Pons (tissue), 1 donor: ENCODE measurements at regions not wholly inside any gene's neighbourhood (a gene's known extent, or its start where the extent isn't known, plus 50 kb on each side); places are given as distances from the start of the nearest gene placed in this dataset.
"Not testable (repeated sequence)": the region's sequence is repeated elsewhere in the genome, so short reads cannot be mapped to it uniquely, and the experiment has no call there.

Experiments used
- DNase-seq: peaks from one replicate; pipeline ENCODE4 v3.0.0-alpha.2; 2016; ENCODE audit warnings: low spot score

DNA sequence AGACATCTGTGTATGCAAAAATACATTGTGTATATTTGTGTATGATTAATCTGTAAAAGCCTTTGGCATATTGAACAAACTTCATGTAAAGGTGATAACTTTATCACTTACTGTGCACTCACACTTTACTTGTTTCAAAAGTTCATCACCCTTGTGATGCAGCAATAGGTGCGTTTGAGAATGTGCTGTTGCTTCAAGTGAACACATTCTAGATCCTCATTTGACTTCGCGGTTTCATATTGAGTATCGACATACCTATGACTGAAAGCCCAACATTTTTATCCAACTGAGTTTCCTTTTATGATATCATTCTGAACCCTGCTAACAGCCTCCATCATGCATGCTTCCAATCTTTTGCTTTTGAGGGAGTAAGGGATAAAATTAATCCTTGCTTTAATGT is 1086.9 kb downstream of the TMEM121 start:
- no peak for DNase-seq

DNA sequence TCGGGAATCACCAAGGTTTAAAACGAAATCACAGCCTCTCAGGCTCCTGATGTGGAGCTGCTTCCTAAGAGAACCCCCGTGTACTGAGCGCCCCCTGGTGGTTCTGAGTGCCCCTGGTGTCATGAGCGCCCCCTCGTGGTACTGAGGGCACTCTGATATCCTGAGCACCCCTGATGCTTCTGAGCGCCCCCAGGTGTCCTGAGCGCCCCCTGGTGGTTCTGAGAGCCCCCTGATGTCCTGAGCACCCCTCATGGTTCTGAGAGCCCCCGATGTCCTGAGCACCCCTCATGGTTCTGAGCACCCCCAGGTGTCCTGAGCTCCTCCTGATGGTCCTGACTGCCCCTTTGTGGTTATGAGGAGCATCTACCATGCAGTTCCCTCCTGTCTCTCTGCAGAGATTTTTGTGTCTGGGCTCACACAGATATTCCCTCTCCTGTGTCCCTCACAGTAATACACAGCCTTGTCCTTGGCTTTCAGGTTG is 1092.1 kb downstream of the TMEM121 start:
- not testable (repeated sequence) for DNase-seq

DNA sequence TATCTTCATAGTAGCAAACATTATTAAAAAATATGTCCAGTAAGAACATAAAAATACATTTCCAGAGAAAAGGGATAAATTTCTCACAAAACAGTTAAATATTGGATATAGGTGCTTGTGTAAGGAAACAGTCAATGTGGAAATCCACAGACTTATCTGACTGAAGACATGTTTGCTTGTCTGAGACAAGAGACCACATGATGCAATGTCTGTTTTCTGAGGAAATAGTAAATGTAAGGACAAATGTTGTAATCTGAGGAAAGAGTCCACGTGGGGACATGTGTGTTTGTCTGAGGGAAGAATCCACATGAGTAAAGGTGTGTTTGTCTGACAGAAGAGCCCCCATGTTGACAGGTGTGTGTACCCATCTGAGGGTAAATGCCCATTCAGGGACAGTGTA is 1093.2 kb downstream of the TMEM121 start:
- no peak for DNase-seq

DNA sequence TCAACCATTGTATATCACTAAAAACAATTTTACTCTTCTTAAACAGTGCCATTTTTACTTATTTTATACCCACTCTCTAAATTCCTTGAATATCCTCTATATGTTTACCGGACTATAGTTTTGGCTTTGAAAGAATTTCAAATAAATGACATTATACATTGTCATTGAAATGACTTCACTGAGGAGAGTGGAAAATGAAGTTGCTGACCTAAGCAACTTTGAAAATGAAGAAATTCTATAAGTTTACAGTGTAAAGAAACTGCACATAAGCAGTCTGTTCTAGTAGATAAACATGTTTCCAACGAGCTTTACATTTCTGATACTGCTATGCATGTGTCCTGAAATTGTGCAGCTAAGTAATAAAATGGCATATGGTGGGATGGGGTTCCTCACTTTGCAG is 1094.0 kb downstream of the TMEM121 start:
- DNase-seq = no peak

DNA sequence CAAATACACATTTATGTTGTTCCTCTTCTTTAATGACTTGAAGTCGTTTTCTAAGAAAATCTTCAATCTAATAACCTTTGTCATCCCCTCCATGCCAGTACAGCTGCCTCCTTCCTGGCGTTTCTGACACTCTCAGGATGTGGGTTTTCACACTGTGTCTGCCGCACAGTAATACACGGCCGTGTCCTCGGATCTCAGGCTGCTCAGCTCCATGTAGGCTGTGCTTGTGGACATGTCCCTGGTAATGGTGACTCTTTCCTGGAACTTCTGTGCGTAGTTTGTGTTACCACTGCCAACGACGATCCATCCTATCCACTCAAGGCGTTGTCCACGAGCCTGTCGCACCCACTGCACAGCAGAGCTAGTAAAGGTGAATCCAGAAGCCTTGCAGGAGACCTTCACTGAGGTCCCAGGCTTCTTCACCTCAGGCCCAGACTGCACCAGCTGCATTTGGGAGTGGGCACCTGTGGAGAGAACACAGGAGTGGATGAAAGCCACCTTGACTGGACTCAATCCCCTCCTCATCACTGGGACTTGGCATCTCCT is 1095.9 kb downstream of the TMEM121 start:
- no peak for DNase-seq

DNA sequence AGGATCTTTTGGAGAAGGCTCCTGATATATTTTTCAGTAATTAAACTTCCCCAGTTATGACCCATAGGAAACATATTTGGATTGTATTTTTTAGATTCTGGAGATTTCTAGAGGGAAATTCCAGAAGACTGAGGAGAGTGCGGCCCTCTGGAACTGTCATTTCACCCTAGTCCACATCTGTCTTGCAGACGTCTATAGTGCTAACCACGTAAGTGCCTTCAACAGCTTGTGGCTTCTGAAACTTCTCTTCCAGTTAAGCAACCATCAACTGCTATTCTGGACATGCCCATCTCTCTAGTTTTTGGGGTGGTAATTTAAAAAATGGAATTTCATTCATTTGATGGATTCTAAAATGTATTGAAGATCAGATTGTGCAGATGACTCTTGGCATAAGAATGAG is 1098.8 kb downstream of the TMEM121 start:
- no peak for DNase-seq

DNA sequence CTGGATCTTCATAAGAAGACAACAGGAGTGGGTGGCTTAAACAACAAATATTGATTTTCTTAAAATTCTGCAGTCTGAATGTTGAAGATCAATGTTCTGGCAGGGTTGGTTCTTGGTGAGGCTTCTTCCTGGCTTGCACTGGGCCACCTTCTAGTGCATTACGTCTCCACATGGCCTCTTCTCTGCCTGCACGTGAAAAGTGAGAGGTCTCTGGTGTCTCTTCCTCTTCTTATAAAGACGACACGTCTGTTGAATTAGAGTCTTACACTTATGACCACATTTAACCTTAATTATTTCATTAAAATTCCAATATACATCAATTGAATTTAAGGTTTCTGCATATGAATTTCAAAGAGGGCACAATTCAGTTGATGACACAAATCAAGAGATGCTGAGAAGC is 1100.1 kb downstream of the TMEM121 start:
- peak; percentile 2 for DNase-seq

DNA sequence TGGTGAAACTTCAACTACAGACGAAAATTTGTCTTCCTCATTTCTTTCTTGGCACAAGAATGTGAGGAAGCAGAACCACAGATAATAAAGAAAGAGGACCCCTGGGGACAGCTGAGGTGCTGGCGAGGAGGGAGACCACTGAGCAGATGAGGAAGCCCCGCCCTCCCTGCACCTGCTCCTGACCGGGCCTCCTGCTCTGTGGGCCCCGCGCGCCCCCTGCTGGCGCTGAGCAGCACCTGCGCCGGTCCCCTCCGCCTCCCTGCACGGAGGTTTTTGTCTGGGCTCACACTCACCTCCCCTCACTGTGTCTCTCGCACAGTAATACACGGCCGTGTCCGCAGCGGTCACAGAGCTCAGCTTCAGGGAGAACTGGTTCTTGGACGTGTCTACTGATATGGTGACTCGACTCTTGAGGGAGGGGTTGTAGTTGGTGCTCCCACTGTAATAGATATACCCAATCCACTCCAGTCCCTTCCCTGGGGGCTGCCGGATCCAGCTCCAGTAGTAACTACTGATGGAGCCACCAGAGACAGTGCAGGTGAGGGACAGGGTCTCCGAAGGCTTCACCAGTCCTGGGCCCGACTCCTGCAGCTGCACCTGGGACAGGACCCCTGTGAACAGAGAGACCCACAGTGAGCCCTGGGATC is 1100.7 kb downstream of the TMEM121 start:
- DNase-seq = peak; percentile 8

DNA sequence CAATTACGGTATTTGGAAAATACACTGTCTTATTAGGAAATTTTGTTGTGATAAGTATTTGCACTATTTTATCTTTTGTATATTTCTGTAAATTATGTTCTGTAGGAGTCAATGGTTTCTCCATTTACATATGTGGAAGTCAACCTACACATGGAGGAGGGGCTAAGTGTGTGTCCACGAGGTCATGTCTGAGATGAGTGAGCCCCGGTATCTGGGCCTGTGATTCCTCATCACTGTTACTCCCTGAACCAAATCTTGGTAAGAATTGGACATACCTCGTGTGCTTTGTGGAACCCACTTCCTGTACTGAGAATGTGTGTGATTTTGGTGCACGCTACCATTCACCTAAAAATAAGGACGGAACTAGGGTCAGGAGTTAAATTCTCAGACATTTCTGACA is 1105.5 kb downstream of the TMEM121 start:
- DNase-seq = no peak

DNA sequence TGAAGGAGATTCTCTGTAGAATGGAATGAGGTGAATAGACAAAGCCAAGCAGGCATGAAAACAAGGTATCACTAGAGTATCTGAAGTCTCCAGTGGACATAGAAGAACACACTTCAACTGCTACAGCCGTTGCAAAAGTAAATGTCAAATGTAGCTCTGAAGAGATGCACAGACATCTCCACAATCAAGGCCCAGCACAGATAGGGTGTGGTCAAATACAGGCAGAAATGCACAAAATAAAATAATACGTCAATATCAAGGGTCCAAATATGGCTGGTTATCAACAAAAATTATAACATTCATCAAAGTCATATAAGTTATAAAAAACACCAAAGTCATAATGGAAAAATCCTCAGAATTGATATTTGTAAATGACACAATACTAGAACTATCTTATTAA is 1107.3 kb downstream of the TMEM121 start:
- DNase-seq = no peak

DNA sequence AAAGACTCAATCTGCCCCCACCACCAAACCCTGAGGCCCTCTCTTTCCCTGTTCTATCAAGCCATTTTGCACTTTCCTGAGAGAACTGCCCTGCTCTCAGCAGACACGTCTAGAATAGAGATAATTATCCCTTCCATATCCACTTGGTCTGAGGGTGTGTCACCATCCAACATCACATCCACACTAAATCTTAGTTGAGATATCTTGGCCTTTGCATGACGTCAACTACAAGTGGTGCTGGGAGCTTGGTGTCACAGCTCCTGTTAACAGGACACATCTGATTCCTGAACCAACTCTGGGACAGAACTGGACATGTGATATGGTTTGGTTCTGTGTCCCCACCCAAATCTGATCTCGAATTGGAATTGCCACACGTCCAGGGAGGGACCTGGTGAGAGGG is 1109.2 kb downstream of the TMEM121 start:
- DNase-seq = no peak

DNA sequence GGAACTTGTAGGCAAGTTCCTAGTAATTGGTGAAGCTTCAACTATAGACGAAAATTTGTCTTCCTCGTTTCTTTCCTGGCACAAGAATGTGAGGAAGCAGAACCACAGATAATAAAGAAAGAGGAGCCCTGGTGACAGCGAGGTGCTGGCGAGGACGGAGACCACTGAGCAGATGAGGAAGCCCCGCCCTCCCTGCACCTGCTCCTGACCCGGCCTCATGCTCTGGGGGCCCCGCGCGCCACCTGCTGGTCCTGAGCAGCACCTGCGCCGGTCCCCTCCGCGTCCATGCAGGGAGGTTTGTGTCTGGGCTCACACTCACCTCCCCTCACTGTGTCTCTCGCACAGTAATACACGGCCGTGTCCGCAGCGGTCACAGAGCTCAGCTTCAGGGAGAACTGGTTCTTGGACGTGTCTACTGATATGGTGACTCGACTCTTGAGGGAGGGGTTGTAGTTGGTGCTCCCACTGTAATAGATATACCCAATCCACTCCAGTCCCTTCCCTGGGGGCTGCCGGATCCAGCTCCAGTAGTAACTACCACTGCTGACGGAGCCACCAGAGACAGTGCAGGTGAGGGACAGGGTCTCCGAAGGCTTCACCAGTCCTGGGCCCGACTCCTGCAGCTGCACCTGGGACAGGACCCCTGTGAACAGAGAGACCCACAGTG is 1112.5 kb downstream of the TMEM121 start:
- DNase-seq = not testable (repeated sequence)

DNA sequence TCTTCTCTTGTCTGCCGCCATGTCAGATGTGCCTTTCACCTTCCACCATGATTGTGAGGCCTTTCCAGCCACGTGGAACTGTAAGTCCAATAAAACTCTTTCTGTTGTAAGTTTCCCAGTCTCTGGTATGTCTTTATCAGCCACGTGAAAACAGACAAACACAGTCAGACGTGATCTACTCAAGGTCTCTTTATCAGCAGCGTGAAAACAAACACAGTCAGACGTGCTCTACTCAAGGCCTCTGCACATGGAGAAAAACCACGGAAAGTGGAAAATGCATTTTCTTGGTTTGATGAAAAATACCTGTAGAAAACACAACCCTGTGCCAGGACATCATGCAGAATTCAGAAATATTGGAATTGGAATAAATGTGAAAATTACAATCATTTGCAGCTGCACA is 1115.7 kb downstream of the TMEM121 start:
- DNase-seq = no peak

DNA sequence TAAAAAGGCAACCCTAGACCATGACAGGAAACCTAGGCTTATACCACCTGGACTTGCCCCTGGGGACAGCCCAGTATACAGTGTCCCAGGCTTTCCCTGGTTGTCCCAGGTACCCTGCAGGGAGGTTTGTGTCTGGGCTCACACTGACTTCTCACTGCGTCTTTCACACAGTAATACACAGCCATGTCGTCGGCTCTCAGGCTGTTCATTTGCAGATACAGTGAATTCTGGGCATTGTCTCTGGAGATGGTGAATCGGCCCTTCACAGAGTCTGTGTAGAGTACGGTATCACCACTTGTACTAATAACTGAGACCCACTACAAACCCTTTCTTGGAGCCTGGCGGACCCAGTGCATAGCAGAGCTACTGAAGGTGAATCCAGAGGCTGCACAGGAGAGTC is 1116.6 kb downstream of the TMEM121 start:
- DNase-seq = not testable (repeated sequence)

DNA sequence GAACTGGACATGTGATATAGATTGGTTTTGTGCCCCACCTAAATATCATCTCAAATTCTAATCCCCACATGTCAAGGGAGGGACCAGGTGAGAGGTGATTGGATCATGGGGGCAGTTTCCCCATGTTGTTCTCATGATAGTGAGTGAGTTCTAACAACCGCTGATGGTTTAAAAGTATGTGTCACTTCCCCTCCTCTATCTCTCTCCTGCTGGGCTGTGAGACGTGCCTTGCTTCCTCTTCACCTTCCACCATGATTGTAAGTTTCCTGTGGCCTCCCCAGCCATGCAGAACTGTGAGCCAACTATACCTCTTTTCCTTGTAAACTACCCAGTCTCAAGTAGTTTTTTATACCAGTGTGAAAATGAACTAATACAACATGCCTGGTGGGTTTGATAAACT is 1122.5 kb downstream of the TMEM121 start:
- not testable (repeated sequence) for DNase-seq

DNA sequence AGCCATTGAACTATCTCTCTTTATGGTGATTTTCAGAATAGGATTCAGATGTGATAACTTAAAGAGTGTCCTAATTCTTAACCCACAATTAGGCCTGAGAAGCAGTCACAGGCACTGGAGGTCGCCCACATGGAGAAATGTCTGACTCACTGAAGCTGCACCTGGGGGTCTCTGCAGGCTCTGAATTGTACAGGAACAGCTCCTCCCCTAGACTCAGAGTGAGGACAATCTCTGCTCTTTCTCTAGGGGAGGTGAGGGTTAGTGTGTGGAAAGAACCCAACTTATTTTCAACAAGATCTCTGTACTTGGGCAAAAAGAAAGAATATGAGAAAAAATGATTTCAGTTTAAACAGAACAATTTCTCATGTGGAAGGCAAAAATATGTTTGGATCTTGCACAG is 1124.6 kb downstream of the TMEM121 start:
- DNase-seq = no peak

DNA sequence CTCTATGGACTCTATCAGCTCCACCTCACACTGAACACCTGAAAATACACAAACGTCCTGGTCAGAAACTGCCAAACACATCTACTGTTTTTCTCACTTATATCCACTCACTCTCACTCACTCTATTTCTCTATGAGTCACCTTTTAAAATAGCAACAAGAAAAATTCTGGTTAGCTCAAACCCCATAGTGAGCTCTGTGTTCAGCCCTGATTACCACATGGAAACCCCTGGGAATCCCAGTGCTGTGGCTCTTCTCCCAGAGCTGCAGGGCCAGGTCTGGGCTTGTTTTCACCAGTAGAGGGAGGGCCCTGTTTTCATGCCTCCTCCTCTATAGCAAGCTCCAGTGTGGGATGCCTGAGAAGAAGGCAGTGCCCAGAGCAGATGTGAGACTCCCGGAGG is 1126.1 kb downstream of the TMEM121 start:
- DNase-seq = no peak

DNA sequence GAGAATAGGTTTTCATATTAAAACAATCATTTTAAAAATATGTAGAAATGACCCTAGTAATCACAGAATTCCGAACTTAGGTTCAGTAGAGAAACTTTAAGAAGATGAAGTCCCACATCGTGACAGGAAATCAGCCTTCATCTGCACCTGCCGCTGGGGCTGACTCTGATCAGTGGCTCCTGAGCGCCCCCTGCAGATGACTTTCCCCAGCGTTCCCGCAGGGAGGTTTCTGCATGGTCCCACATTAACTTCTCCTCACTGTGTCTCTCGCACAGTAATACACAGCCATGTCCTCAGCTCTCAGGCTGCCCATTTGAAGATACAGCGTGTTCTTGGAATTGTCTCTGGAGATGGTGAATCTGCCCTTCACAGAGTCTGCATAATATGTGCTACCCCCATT is 1131.1 kb downstream of the TMEM121 start:
- DNase-seq = no peak

DNA sequence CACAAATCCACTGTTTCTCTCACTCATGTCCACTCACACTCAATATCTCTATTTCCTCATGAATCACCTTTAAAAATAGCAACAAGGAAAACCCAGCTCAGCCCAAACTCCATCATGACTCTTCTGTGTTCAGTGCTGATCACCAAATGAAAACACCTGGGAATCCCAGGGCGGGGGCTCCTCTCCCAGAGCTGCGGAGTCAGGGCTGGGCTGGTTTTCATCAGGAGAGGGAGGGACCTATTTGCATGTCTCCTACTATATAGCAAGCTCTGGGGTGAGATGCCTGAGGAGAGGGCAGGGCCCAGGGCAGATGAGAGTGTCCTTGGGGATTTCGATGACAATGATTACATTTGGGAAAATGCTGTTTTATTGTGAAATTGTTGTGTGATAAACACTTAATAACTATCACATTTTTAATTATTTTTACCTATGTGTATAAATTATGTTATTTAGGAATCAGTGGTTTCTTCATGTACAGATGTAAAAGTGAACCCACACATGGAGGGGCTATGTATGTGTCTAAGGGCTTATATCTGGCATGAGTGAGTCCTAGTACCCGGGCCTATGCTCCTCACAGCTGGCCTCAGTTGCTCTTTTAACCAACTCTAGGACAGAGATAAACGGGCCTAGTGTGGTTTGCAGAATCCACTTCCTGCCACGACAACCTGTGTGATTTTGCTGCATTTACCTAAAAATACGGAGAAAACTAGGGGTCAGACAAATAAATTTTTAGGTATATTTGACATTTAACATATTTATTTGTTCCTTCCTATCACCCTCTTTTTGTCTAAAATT is 1131.9 kb downstream of the TMEM121 start:
- not testable (repeated sequence) for DNase-seq

DNA sequence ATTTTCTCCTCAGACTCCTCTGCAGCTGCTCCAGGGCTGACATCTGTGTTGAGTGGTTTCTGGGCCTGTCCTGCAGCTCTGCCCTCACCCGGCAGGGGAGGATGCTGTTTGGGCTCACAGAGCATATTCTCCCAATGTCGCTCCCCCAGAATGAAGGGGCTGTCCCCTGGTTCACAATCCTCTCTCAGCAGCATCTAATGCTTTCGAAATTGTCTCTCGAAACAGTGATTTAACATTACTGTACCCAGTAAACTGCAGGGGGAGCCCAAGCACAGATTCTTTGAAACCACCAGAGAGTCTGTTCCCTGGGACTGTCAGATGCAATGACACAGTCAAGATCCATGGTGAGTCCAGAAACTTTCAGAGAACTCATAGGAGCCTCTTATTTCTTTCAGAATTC is 1135.2 kb downstream of the TMEM121 start:
- peak; percentile 24 for DNase-seq

DNA sequence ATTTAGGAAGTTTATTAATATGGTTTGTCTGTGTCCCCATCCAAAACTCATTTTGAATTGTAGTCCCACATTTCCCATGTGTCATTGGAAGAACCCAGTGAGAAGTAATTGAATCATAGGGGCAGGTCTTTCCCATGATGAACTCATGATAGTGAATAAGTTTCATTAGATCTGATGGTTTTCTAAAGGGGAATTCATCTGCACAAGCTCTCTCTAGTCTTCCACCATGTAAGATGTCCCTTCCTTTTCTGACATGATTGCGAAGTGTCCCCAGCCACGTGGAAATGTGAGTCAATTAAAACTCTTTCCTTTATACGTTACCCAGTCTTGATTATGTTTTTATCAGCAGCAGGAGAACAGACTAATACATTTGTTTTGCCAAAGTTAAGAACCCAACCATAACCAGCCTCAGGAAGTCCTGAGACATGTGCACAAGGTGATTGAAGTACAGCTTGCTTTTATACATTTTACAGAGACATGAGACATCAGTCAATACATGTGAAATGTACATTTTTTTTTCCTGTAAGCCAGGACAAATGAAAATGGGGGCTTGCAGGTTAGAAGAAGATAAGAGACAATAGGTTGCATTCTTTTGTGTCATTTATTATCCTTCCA is 1136.7 kb downstream of the TMEM121 start:
- no peak for DNase-seq

DNA sequence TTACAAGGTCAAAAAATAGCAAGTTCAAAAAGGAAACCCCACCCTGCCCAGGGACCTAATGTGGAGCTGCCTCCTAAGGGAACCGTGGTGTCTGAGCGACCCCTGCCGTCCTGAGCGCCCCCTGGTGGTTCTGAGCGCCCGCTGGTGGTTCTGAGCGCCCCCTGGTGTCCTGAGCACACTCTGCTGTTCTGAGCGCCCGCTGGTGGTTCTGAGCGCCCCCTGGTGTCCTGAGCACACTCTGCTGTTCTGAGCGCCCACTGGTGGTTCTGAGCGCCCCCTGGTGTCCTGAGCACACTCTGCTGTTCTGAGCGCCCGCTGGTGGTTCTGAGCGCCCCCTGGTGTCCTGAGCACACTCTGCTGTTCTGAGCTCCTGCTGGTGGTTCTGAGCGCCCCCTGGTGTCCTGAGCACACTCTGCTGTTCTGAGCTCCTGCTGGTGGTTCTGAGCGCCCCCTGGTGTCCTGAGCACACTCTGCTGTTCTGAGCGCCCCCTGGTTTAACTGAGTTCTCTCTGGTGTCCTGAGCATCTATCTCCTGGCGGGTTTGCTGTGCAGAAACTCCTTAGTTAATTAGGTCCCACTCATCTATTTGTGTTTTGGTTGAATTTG is 1137.5 kb downstream of the TMEM121 start:
- DNase-seq = not testable (repeated sequence)
